K562 (cell line): ENCODE measurements at regions not wholly inside any gene's neighbourhood (a gene's known extent, or its start where the extent isn't known, plus 50 kb on each side); places are given as distances from the start of the nearest gene placed in this dataset.

ENCODE experiments used
- ATAC-seq: fragments of 200-7000 bp; cut with Tn5 transposase; 3 replicates; pipeline ENCODE4 v1.9.1; 2020; ENCODE audit warnings: moderate library complexity
- BruUV-seq: library from RNA; stranded (reverse); fragments of 400-500 nt; replicated peaks from 2 replicates; lab custom pipeline; 2021; lab: Mats Ljungman, UMichigan
- CTCF ChIA-PET: fragments of 300-600 bp; formaldehyde crosslinking; extraction: SDS; loops from one replicate; lab custom pipeline; 2021; ENCODE audit warnings: low intra/inter-chr PET ratio; lab: Yijun Ruan, JAX
- POLR2A ChIA-PET: fragments of 300-600, 350-650 bp; sonication (Branson Sonifier 250); formaldehyde crosslinking; extraction: SDS; loops from one replicate; lab custom pipeline; 2021; ENCODE audit warnings: antibody characterized with exemption, inconsistent platforms; lab: Yijun Ruan, JAX
- DNase-seq, 4 experiments: peaks; one replicate each; pipeline versions ENCODE4 v3.0.0 to v3.0.0-alpha.2; 2011 to 2018; ENCODE audit warnings: low spot score in 3 of 4, mixed read lengths in 3 of 4; ENCODE audit errors: extremely low read depth in 1 of 4
- FAIRE-seq: peaks from 2 replicates; lab custom pipeline; 2011; peaks lifted over from hg19 to GRCh38; lab: Jason Lieb, UNC
- H2AFZ ChIP-seq: 2 replicates; pipeline ENCODE4 v1.6.0; 2011; ENCODE audit warnings: low read depth, low read length, control low read depth, inconsistent platforms
- H3K27ac ChIP-seq: fragments of 200-600 bp; 3 replicates; pipeline ENCODE4 v1.8.0; 2011; ENCODE audit warnings: low read depth, mild to moderate bottlenecking, control low read depth, inconsistent platforms, low read length, moderate library complexity, mixed read lengths; ENCODE audit errors: extremely low read depth
- H3K27me3 ChIP-seq, 2 experiments: fragments of 300-600 bp in 1 of 2; 2 replicates in 1 of 2; 3 replicates in 1 of 2; pipeline versions ENCODE4 v1.6.0 to v1.8.0; 2011; ENCODE audit warnings: inconsistent platforms in 2 of 2, low read length in 2 of 2, mild to moderate bottlenecking in 1 of 2, mixed read lengths in 1 of 2, moderate library complexity in 1 of 2; ENCODE audit not compliant: control insufficient read depth in 2 of 2, insufficient read depth in 2 of 2
- H3K36me3 ChIP-seq: fragments of 300-600 bp; 3 replicates; pipeline ENCODE4 v1.8.0; 2011; ENCODE audit warnings: mild to moderate bottlenecking, low read length, inconsistent platforms; ENCODE audit not compliant: control insufficient read depth, insufficient read depth
- H3K4me1 ChIP-seq, 2 experiments: fragments of 200-600 bp in 1 of 2; replicated peaks in 1 of 2; 2 replicates in 1 of 2; 3 replicates in 1 of 2; pipeline versions ENCODE4 v1.5.1 to v1.8.0; 2011; ENCODE audit warnings: inconsistent platforms in 2 of 2, low read length in 2 of 2, mild to moderate bottlenecking in 1 of 2, mixed read lengths in 1 of 2, moderate library complexity in 1 of 2; ENCODE audit not compliant: control insufficient read depth in 2 of 2, insufficient read depth in 2 of 2
- H3K4me2 ChIP-seq: 2 replicates; pipeline ENCODE4 v1.6.1; 2011; ENCODE audit warnings: low read length, control low read depth, inconsistent platforms, mixed read lengths; ENCODE audit not compliant: insufficient read depth
- H3K4me3 ChIP-seq: fragments of 200-600 bp; sonication (generic), shearing (Covaris generic); 2 replicates; pipeline ENCODE4 v1.5.1; 2016; ENCODE audit warnings: control low read depth, inconsistent platforms
- H3K79me2 ChIP-seq: fragments of 200-600 bp; 3 replicates; pipeline ENCODE4 v1.8.0; 2011; ENCODE audit warnings: low read length, inconsistent platforms; ENCODE audit not compliant: control insufficient read depth, insufficient read depth
- H3K9ac ChIP-seq, 2 experiments: 2 replicates each; pipeline versions ENCODE4 v1.6.0 to v1.6.1; 2011; ENCODE audit warnings: low read depth in 2 of 2, low read length in 2 of 2, control low read depth in 1 of 2, inconsistent platforms in 1 of 2, mild to moderate bottlenecking in 1 of 2, mixed read lengths in 1 of 2; ENCODE audit not compliant: insufficient read depth in 1 of 2
- H3K9me1 ChIP-seq: one replicate; pipeline ENCODE4 v1.6.0; 2011; ENCODE audit warnings: inconsistent platforms, mild to moderate bottlenecking, low read length, moderate library complexity; ENCODE audit not compliant: control insufficient read depth, insufficient read depth
- H3K9me3 ChIP-seq: replicated peaks from 2 replicates; pipeline ENCODE4 v1.5.1; 2011; ENCODE audit warnings: low read depth, low read length, inconsistent platforms; ENCODE audit not compliant: control insufficient read depth, insufficient read depth
- H4K20me1 ChIP-seq: replicated peaks from 2 replicates; pipeline ENCODE4 v1.6.1; 2011; ENCODE audit warnings: low read length, inconsistent platforms, mixed read lengths; ENCODE audit not compliant: control insufficient read depth, insufficient read depth
- ARHGAP35 ChIP-seq: fragments of 450-650 bp; IDR thresholded peaks from 2 replicates; pipeline ENCODE4 v1.6.1; 2018; ENCODE audit not compliant: partially characterized antibody
- CAMTA2 ChIP-seq: fragments of 250-450 bp; sonication (Bioruptor Pico); conservative IDR thresholded peaks from 2 replicates; pipeline ENCODE4 v1.5.1; 2022
- CCNT2 ChIP-seq: IDR thresholded peaks from 2 replicates; pipeline ENCODE4 v1.6.1; 2011; ENCODE audit warnings: borderline replicate concordance, low read depth, mild to moderate bottlenecking, moderate library complexity, mixed read lengths, low read length; ENCODE audit not compliant: insufficient read length; ENCODE audit errors: extremely low read depth
- DDX20 ChIP-seq: fragments of 450-650 bp; IDR thresholded peaks from 2 replicates; pipeline ENCODE4 v1.6.1; 2016; ENCODE audit warnings: missing genetic modification characterization, low read depth, mild to moderate bottlenecking, missing compliant biosample characterization, moderate library complexity
- DNMT1 ChIP-seq: fragments of 450-650 bp; IDR thresholded peaks from 2 replicates; pipeline ENCODE4 v1.6.1; 2016; ENCODE audit warnings: antibody characterized with exemption, mild to moderate bottlenecking
- HMG20B ChIP-seq: fragments of 250-450 bp; sonication (Bioruptor Pico); IDR thresholded peaks from 2 replicates; pipeline ENCODE4 v1.5.0; 2021; ENCODE audit warnings: mild to moderate bottlenecking
- HNRNPH1 ChIP-seq: fragments of 200-400 bp; formaldehyde crosslinking; optimal IDR thresholded peaks from 2 replicates; pipeline ENCODE3; 2017; ENCODE audit warnings: low read depth, mild to moderate bottlenecking, low read length, moderate library complexity
- MED1 ChIP-seq: sonication (generic); formaldehyde crosslinking; IDR thresholded peaks from 2 replicates; pipeline ENCODE4 v1.8.1; 2023; ENCODE audit warnings: missing genetic modification reagents, borderline replicate concordance
- RFX1 ChIP-seq: fragments of 450-650 bp; IDR thresholded peaks from 2 replicates; pipeline ENCODE4 v1.6.1; 2016; ENCODE audit warnings: mild to moderate bottlenecking, moderate library complexity
- TAF1 ChIP-seq: IDR thresholded peaks from 2 replicates; pipeline ENCODE4 v1.6.1; 2011; ENCODE audit warnings: mild to moderate bottlenecking, low read length, moderate library complexity; ENCODE audit not compliant: insufficient read depth, control insufficient read depth, severe bottlenecking; ENCODE audit errors: extremely low read depth
- TCF3 ChIP-seq: sonication (generic); formaldehyde crosslinking; IDR thresholded peaks from 2 replicates; pipeline ENCODE4 v1.4.0; 2020; ENCODE audit warnings: mild to moderate bottlenecking, missing genetic modification reagents
- ZNF282 ChIP-seq: sonication (generic); formaldehyde crosslinking; IDR thresholded peaks from 2 replicates; pipeline ENCODE4 v1.8.1; 2023; ENCODE audit warnings: missing genetic modification reagents
- WGBS: fragments of 100-300 bp; shearing (Covaris generic); methylation state at CpG from one replicate; pipeline ENCODE4 v1.1.6; 2016; ENCODE audit warnings: low coverage, mixed read lengths; ENCODE audit not compliant: insufficient coverage; ENCODE audit errors: missing lambda C conversion rate; 5-methylcytosine and 5-hydroxymethylcytosine counted together
- in situ Hi-C: fragments of 300-500 bp; cut with MboI; formaldehyde crosslinking; loops from 4 replicates; pipeline ENCODE4 v1.15.0; 2018; ENCODE audit warnings: inconsistent platforms, mixed read lengths
- intact Hi-C: fragments of 100-400 bp; cut with micrococcal nuclease; formaldehyde crosslinking; loops from 2 replicates; pipeline ENCODE4 v1.14.2; 2022
- TF ChIP-seq, protein P1 (sequence below): fragments of 450-650 bp; IDR thresholded peaks from 2 replicates; pipeline ENCODE4 v1.6.1; 2016; ENCODE audit warnings: borderline replicate concordance
- TF ChIP-seq, protein P2 (sequence below): fragments of 450-650 bp; IDR thresholded peaks from 2 replicates; pipeline ENCODE4 v1.6.1; 2014; ENCODE audit warnings: low read depth, mild to moderate bottlenecking, moderate library complexity, borderline replicate concordance
- TF ChIP-seq, protein P3 (sequence below): sonication (generic); formaldehyde crosslinking; IDR thresholded peaks from 2 replicates; pipeline ENCODE4 v1.8.0; 2022; ENCODE audit warnings: mild to moderate bottlenecking, missing genetic modification reagents

DNA sequence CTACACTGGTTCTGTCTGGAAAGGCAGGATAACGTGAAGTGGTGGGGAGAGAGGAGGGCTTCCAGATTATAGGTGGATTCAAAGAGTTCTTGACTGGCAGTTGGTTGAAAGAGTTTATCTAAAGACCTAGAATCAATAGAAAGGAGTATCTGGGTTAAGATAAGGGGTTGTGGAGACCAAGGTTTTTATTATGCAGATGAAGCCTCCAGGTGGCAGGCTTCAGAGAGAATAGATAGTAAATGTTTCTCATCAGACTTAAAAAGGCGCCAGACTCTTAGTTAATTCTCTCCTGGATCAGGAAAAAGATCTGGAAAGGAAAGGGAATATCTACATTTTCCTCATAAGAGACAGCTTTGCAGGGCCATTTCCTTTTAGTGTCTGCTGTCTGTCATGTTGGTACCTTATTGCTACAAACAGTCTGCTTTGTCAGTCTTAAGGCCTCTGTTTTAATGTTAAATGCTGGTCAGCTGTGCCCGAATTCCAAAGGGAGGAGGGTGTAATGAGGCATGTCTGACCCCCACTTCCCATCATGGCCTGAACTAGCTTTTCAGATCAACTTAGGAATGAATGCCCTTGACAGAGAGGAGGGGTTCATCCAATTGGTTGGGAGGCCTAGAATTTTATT lies 401.3 kb downstream of the FUT8 start:
- intact Hi-C loops (no loop called here), in situ Hi-C loops (no loop called here)
- TF ChIP-seq ARHGAP35 (no peak), HMG20B (no peak), TAF1 (no peak), DNMT1 (no peak), TCF3 (CRISPR knock-in tag) (no peak), MED1 (CRISPR knock-in tag) (no peak), CAMTA2 (CRISPR knock-in tag) (no peak), CCNT2 (no peak), RFX1 (no peak), ZNF282 (CRISPR knock-in tag) (no peak), HNRNPH1 (no peak), DDX20 (no peak)
- TF ChIP-seq, protein P1, sequence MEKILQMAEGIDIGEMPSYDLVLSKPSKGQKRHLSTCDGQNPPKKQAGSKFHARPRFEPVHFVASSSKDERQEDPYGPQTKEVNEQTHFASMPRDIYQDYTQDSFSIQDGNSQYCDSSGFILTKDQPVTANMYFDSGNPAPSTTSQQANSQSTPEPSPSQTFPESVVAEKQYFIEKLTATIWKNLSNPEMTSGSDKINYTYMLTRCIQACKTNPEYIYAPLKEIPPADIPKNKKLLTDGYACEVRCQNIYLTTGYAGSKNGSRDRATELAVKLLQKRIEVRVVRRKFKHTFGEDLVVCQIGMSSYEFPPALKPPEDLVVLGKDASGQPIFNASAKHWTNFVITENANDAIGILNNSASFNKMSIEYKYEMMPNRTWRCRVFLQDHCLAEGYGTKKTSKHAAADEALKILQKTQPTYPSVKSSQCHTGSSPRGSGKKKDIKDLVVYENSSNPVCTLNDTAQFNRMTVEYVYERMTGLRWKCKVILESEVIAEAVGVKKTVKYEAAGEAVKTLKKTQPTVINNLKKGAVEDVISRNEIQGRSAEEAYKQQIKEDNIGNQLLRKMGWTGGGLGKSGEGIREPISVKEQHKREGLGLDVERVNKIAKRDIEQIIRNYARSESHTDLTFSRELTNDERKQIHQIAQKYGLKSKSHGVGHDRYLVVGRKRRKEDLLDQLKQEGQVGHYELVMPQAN: no peak
- TF ChIP-seq, protein P2, sequence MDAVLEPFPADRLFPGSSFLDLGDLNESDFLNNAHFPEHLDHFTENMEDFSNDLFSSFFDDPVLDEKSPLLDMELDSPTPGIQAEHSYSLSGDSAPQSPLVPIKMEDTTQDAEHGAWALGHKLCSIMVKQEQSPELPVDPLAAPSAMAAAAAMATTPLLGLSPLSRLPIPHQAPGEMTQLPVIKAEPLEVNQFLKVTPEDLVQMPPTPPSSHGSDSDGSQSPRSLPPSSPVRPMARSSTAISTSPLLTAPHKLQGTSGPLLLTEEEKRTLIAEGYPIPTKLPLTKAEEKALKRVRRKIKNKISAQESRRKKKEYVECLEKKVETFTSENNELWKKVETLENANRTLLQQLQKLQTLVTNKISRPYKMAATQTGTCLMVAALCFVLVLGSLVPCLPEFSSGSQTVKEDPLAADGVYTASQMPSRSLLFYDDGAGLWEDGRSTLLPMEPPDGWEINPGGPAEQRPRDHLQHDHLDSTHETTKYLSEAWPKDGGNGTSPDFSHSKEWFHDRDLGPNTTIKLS: no peak
- TF ChIP-seq, protein P3, sequence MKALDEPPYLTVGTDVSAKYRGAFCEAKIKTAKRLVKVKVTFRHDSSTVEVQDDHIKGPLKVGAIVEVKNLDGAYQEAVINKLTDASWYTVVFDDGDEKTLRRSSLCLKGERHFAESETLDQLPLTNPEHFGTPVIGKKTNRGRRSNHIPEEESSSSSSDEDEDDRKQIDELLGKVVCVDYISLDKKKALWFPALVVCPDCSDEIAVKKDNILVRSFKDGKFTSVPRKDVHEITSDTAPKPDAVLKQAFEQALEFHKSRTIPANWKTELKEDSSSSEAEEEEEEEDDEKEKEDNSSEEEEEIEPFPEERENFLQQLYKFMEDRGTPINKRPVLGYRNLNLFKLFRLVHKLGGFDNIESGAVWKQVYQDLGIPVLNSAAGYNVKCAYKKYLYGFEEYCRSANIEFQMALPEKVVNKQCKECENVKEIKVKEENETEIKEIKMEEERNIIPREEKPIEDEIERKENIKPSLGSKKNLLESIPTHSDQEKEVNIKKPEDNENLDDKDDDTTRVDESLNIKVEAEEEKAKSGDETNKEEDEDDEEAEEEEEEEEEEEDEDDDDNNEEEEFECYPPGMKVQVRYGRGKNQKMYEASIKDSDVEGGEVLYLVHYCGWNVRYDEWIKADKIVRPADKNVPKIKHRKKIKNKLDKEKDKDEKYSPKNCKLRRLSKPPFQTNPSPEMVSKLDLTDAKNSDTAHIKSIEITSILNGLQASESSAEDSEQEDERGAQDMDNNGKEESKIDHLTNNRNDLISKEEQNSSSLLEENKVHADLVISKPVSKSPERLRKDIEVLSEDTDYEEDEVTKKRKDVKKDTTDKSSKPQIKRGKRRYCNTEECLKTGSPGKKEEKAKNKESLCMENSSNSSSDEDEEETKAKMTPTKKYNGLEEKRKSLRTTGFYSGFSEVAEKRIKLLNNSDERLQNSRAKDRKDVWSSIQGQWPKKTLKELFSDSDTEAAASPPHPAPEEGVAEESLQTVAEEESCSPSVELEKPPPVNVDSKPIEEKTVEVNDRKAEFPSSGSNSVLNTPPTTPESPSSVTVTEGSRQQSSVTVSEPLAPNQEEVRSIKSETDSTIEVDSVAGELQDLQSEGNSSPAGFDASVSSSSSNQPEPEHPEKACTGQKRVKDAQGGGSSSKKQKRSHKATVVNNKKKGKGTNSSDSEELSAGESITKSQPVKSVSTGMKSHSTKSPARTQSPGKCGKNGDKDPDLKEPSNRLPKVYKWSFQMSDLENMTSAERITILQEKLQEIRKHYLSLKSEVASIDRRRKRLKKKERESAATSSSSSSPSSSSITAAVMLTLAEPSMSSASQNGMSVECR (CRISPR knock-in tag): no peak
- Histone ChIP-seq H3K27ac (no peak overlapping the region), H3K27me3 (no peaks in the 10 kb centered on the region; a peak in 1 of 5 replicates), H3K79me2 (no peaks in the 10 kb centered on the region), H3K9me1 (no peaks in the 10 kb centered on the region), H3K9me3 (no peaks in the 10 kb centered on the region), H3K4me3 (no peak overlapping the region), H2AFZ (no peak overlapping the region), H4K20me1 (no peaks in the 10 kb centered on the region), H3K36me3 (no peaks in the 10 kb centered on the region), H3K9ac (no peak overlapping the region), H3K4me1 (no peaks in the 10 kb centered on the region), H3K4me2 (no peak overlapping the region)
- BruUV-seq: no TSS peak
- no peak for FAIRE-seq
- CTCF ChIA-PET: no interaction called here
- 3% methylated on average over 3 of the region's 3 CpGs for WGBS
- no peak for DNase-seq
- ATAC-seq: no peak
- POLR2A ChIA-PET: no interaction called here
